GM13976 (cell line): ENCODE measurements at regions not wholly inside any gene's neighbourhood (a gene's known extent, or its start where the extent isn't known, plus 50 kb on each side); places are given as distances from the start of the nearest gene placed in this dataset.

Experiments used
- DNase-seq: peaks from one replicate; pipeline ENCODE4 v3.0.0; 2012; ENCODE audit warnings: low spot score
- CTCF ChIP-seq: IDR thresholded peaks from 2 replicates; pipeline ENCODE4 v1.5.1; 2012; ENCODE audit warnings: borderline replicate concordance, mild to moderate bottlenecking; ENCODE audit not compliant: insufficient read depth; ENCODE audit errors: extremely low read depth, missing control alignments, control extremely low read depth
- in situ Hi-C: fragments of 300-500 bp; cut with MboI; formaldehyde crosslinking; loops from one replicate; pipeline ENCODE4 v1.12.0; 2022; ENCODE audit warnings: low sequenced_read_pairs, mixed read lengths, inconsistent platforms; ENCODE audit not compliant: unreplicated experiment

GRCh38 chr1:38719880-38720279 lies 139.7 kb downstream of the RRAGC start:
- in situ Hi-C loops, result no loop called here
- no peak for DNase-seq

GRCh38 chr1:38718031-38718430 lies 141.5 kb downstream of the RRAGC start:
- DNase-seq, result no peak
- TF ChIP-seq CTCF, result no peak
- in situ Hi-C loops, result no loop called here

More at GRCh38 chr1:38719880-38720279, 139.7 kb downstream of the RRAGC start:
- TF ChIP-seq CTCF, result no peak

GRCh38 chr1:38716229-38716628 lies 143.3 kb downstream of the RRAGC start:
- in situ Hi-C loops, result no loop called here
- DNase-seq, result no peak
- TF ChIP-seq CTCF, result no peak

- in situ Hi-C loops, result no loop called here
- TF ChIP-seq CTCF, result no peak
- no peak for DNase-seq
These were observed 144.2 kb downstream of the RRAGC start for GRCh38 chr1:38715415-38715814.

GRCh38 chr1:38712046-38712445 lies 147.5 kb downstream of the RRAGC start:
- no peak for DNase-seq
- TF ChIP-seq CTCF, result no peak
- in situ Hi-C loops, result no loop called here

GRCh38 chr1:38708701-38709258 lies 150.8 kb downstream of the RRAGC start:
- no peak for TF ChIP-seq CTCF
- DNase-seq, result no peak
- in situ Hi-C loops, result no loop called here
